WTC11 (cell line): ENCODE measurements at regions not wholly inside any gene's neighbourhood (a gene's known extent, or its start where the extent isn't known, plus 50 kb on each side); places are given as distances from the start of the nearest gene placed in this dataset.

Experiments
- CREB1 ChIP-seq: sonication (generic); formaldehyde crosslinking; IDR thresholded peaks from 2 replicates; pipeline ENCODE4 v1.8.0; 2023; ENCODE audit warnings: mild to moderate bottlenecking, missing genetic modification reagents
- CTCF ChIP-seq: fragments of 200-600 bp; IDR thresholded peaks from 2 replicates; pipeline ENCODE4 v1.8.0; 2022; ENCODE audit warnings: antibody characterized with exemption
- FOXP4 ChIP-seq: sonication (generic); formaldehyde crosslinking; IDR thresholded peaks from 2 replicates; pipeline ENCODE4 v1.8.0; 2022; ENCODE audit warnings: mild to moderate bottlenecking, missing genetic modification reagents
- GABPB1 ChIP-seq: sonication (generic); formaldehyde crosslinking; IDR thresholded peaks from 2 replicates; pipeline ENCODE4 v1.8.1; 2023; ENCODE audit warnings: mild to moderate bottlenecking, missing genetic modification reagents
- KAT7 ChIP-seq: sonication (generic); formaldehyde crosslinking; IDR thresholded peaks from 2 replicates; pipeline ENCODE4 v1.8.1; 2023; ENCODE audit warnings: missing genetic modification reagents, mild to moderate bottlenecking, borderline replicate concordance
- NR2C2 ChIP-seq: sonication (generic); formaldehyde crosslinking; IDR thresholded peaks from 2 replicates; pipeline ENCODE4 v1.8.0; 2022; ENCODE audit warnings: mild to moderate bottlenecking, missing genetic modification reagents
- SMAD3 ChIP-seq: sonication (generic); formaldehyde crosslinking; IDR thresholded peaks from 2 replicates; pipeline ENCODE4 v1.8.0; 2022; ENCODE audit warnings: missing genetic modification reagents, mild to moderate bottlenecking, borderline replicate concordance
- ZNF121 ChIP-seq: sonication (generic); formaldehyde crosslinking; IDR thresholded peaks from 2 replicates; pipeline ENCODE4 v1.8.0; 2023; ENCODE audit warnings: missing genetic modification reagents

GRCh38 chr13:105059786-105060185, 1475.7 kb downstream of the EFNB2 start:
- TF ChIP-seq NR2C2 (CRISPR knock-in tag), result no peak
- TF ChIP-seq ZNF121 (CRISPR knock-in tag), result no peak
- TF ChIP-seq GABPB1 (CRISPR knock-in tag), result no peak
- no peak for TF ChIP-seq CREB1 (CRISPR knock-in tag)
- no peak for TF ChIP-seq SMAD3 (CRISPR knock-in tag)
- TF ChIP-seq CTCF, result no peak
- no peak for TF ChIP-seq FOXP4
- TF ChIP-seq KAT7, result no peak
